ENCODE measurements at regions not wholly inside any gene's neighbourhood (a gene's known extent, or its start where the extent isn't known, plus 50 kb on each side); places are given as distances from the start of the nearest gene placed in this dataset.

DNA sequence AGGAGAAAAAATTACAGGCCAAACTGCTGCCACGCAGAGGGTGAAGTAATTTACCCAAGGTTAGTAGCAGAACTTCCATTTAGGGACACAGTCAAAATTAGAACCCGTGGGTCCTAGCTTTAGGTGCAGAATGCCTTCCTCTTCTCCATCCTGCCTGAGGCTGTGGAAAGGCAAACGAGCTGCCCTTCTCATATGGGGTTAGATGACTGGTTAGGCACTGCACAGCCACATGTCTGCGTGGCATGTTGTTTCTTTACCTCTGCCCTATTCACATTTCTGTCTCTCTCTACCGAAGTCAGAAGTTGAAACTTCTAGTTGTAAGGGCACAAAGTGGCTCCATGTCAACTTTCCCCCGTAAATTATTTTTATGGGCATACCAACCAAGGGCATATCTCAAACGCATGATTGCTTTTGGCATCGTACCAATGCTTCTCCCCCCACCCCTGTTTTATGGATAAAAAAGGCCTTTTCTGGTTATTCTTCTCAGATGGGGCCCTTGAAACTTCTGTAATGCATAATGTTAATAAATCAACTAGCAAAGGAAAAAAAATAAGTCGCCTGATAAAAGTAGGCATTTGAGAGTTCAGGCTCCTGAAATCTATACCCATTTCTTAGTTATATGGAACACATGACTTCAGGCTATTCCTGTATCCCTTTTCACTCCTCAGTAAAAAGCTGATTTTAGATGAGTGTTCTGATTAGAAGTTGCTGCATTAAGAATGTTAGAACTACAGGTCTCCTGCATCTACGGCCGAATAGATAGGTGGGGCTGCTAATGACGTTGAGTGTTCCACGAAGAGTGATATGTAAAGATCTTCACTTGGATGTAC lies 139.6 kb upstream of the NRIP1 start:
- WGBS (ENCODE audit: extremely low coverage, insufficient read length, low lambda C conversion rate) = no CpG with 5 or more reads among the region's 13 CpGs
- no peak overlapping the region for H2BK20ac ChIP-seq (ENCODE audit: low read depth, low read length, poor library complexity, severe bottlenecking)
- no peak overlapping the region for H4K91ac ChIP-seq (ENCODE audit: insufficient read length, low read depth, low read length)
- no peak overlapping the region for H2BK15ac ChIP-seq (ENCODE audit: low read depth, low read length)
- H3K79me2 ChIP-seq (ENCODE audit: insufficient read depth, low read length) = no peaks in the 10 kb centered on the region
- no peak overlapping the region for H3K9ac ChIP-seq (ENCODE audit: extremely low read depth, insufficient read length, low read length)
- no peak overlapping the region for H4K8ac ChIP-seq (replicated peaks; ENCODE audit: insufficient read length, low read depth, low read length)
- no peaks in the 10 kb centered on the region for H3K23me2 ChIP-seq (ENCODE audit: insufficient read length, low read depth, low read length, poor library complexity, severe bottlenecking)
- H3K4ac ChIP-seq (ENCODE audit: low read depth, low read length) = no peak overlapping the region
- TF ChIP-seq CTCF (conservative IDR thresholded peaks at IDR 0.05) = no peak
- H4K5ac ChIP-seq (ENCODE audit: insufficient read length, low read depth, low read length) = no peak overlapping the region
- Mint-ChIP-seq H3K27ac (no peak overlapping the region), H3K36me3 (ENCODE audit: insufficient read depth in 1 of 3, low read depth in 3 of 3) (no peaks in the 10 kb centered on the region), H3K4me3 (no peak overlapping the region), H3K27me3 (ENCODE audit: low read depth) (peaks cover 1% of the 10 kb centered on the region; the same call in 1 of the 2 replicates), H3K9me3 (no peaks in the 10 kb centered on the region; a peak in 1 of 5 replicates), H3K4me1 (no peaks in the 10 kb centered on the region)
- no peak for DNase-seq
- H3K23ac ChIP-seq (ENCODE audit: insufficient read length, low read depth, low read length) = no peak overlapping the region
- no peak overlapping the region for H3K56ac ChIP-seq (ENCODE audit: insufficient read length, low read depth, low read length)
- no peak overlapping the region for H3K27ac ChIP-seq (ENCODE audit: insufficient read length, low read depth, low read length)
- H2BK5ac ChIP-seq (ENCODE audit: insufficient read length, low read length) = no peak overlapping the region
- no peak overlapping the region for H3T11ph ChIP-seq (ENCODE audit: low read length)
- no peak overlapping the region for H3K14ac ChIP-seq (ENCODE audit: insufficient read depth, low read length)
- H2AFZ ChIP-seq (ENCODE audit: low read length) = no peak overlapping the region
- no peak overlapping the region for H3K18ac ChIP-seq (ENCODE audit: insufficient read length, low read depth, low read length)
- no peaks in the 10 kb centered on the region for H4K20me1 ChIP-seq (ENCODE audit: control insufficient read depth, insufficient read depth, insufficient read length)
- no peak overlapping the region for H2BK120ac ChIP-seq (ENCODE audit: low read depth, low read length, poor library complexity, severe bottlenecking)
- no peak overlapping the region for H2AK5ac ChIP-seq (ENCODE audit: insufficient read length, low read length)
- H3K9me3 ChIP-seq (ENCODE audit: control insufficient read depth, low read depth, low read length) = no peaks in the 10 kb centered on the region
- no peak overlapping the region for H2BK12ac ChIP-seq (ENCODE audit: insufficient read length, low read depth, low read length)
- H3K4me1 ChIP-seq (ENCODE audit: insufficient read depth, low read length) = no peaks in the 10 kb centered on the region
- H3K4me2 ChIP-seq (ENCODE audit: insufficient read depth, insufficient read length, low read length) = no peak overlapping the region
- H3K27me3 ChIP-seq (ENCODE audit: insufficient read depth, low read length) = no peaks in the 10 kb centered on the region
- H3K79me1 ChIP-seq (ENCODE audit: insufficient read depth, low read depth, low read length, poor library complexity, severe bottlenecking) = no peaks in the 10 kb centered on the region
